OCI-LY1 (cell line): ENCODE measurements at regions not wholly inside any gene's neighbourhood (a gene's known extent, or its start where the extent isn't known, plus 50 kb on each side); places are given as distances from the start of the nearest gene placed in this dataset.

Experiments used
- H2AFZ ChIP-seq: fragments of 200-600 bp; sonication (generic), shearing (Covaris generic); 2 replicates; pipeline ENCODE4 v1.6.0; 2014; ENCODE audit warnings: antibody characterized with exemption, mild to moderate bottlenecking, low read length
- H3F3A ChIP-seq: fragments of 200-600 bp; sonication (generic), shearing (Covaris generic); 2 replicates; pipeline ENCODE4 v1.6.0; 2014; ENCODE audit warnings: mild to moderate bottlenecking, antibody characterized with exemption, low read length, moderate library complexity; ENCODE audit not compliant: insufficient read depth
- H3K27ac ChIP-seq: fragments of 200-600 bp; sonication (generic); 2 replicates; pipeline ENCODE4 v1.5.1; 2014; ENCODE audit warnings: low read length, mixed run types, mild to moderate bottlenecking, low read depth; ENCODE audit not compliant: poor library complexity, severe bottlenecking
- H3K27me3 ChIP-seq: fragments of 200-600 bp; sonication (generic); 2 replicates; pipeline ENCODE4 v1.6.0; 2014; ENCODE audit warnings: antibody characterized with exemption, mild to moderate bottlenecking, low read length, moderate library complexity; ENCODE audit not compliant: insufficient read depth
- H3K36me3 ChIP-seq: fragments of 200-600 bp; sonication (generic); 2 replicates; pipeline ENCODE4 v1.6.1; 2014; ENCODE audit warnings: mild to moderate bottlenecking, antibody characterized with exemption, low read length, moderate library complexity, mixed read lengths; ENCODE audit not compliant: insufficient read depth
- H3K4me1 ChIP-seq: fragments of 200-600 bp; sonication (generic); 2 replicates; pipeline ENCODE4 v1.5.1; 2014; ENCODE audit warnings: mild to moderate bottlenecking, low read length, moderate library complexity; ENCODE audit not compliant: insufficient read depth, severe bottlenecking
- H3K4me2 ChIP-seq: fragments of 200-600 bp; sonication (generic), shearing (Covaris generic); 2 replicates; pipeline ENCODE4 v1.6.1; 2014; ENCODE audit warnings: low read length
- H3K4me3 ChIP-seq: fragments of 200-600 bp; sonication (generic); 2 replicates; pipeline ENCODE4 v1.5.1; 2014; ENCODE audit warnings: low read length, low read depth, mild to moderate bottlenecking, mixed read lengths; ENCODE audit not compliant: poor library complexity, severe bottlenecking
- H3K79me2 ChIP-seq: fragments of 200-600 bp; shearing (Covaris generic); 2 replicates; pipeline ENCODE4 v1.6.1; 2016; ENCODE audit warnings: mixed run types, low read length, mixed read lengths; ENCODE audit not compliant: insufficient read depth
- H3K9ac ChIP-seq: fragments of 200-600 bp; sonication (generic), shearing (Covaris generic); 2 replicates; pipeline ENCODE4 v1.6.1; 2014; ENCODE audit warnings: mild to moderate bottlenecking, low read length, mixed read lengths
- H3K9me2 ChIP-seq: fragments of 200-600 bp; sonication (generic), shearing (Covaris generic); 2 replicates; pipeline ENCODE4 v1.6.1; 2014; ENCODE audit warnings: low read depth, mild to moderate bottlenecking, low read length, mixed read lengths
- H3K9me3 ChIP-seq: fragments of 200-600 bp; shearing (Covaris generic); 2 replicates; pipeline ENCODE4 v1.6.1; 2014; ENCODE audit warnings: low read length, mixed read lengths
- H4K20me1 ChIP-seq: fragments of 200-600 bp; sonication (generic), shearing (Covaris generic); 2 replicates; pipeline ENCODE4 v1.6.0; 2016; ENCODE audit warnings: mild to moderate bottlenecking, low read length; ENCODE audit not compliant: insufficient read depth
- EZH2 ChIP-seq: fragments of 200-600 bp; sonication (generic), shearing (Covaris generic); IDR thresholded peaks from 2 replicates; pipeline ENCODE4 v1.8.0; 2017; ENCODE audit warnings: borderline replicate concordance, mixed run types, mild to moderate bottlenecking, antibody characterized with exemption, low read length, moderate library complexity, mixed read lengths
- TF ChIP-seq, protein P1 (sequence below): fragments of 200-600 bp; sonication (generic), shearing (Covaris generic); IDR thresholded peaks from 2 replicates; pipeline ENCODE4 v1.5.1; 2017; ENCODE audit warnings: mild to moderate bottlenecking, antibody characterized with exemption, low read length, moderate library complexity, mixed read lengths

DNA sequence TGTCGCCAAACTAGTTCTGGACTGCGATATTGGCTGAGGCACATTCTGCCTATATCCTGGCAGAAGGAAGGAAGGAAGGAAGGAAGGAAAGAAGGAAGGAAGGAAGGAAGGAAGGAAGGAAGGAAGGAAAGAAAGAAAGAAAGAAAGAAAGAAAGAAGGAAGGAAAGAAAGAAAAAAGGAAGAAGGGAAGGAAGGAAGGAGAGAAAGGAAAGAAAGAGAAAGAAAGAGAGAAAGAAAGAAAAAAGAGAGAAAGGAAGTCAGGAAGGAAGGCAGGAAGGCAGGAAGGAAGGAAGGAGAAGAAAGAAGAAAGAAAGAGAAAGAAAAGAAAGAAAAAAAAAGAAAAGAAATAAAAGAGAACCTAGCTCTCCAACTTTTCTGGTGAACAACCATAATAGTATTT is 587.1 kb downstream of the RBFOX1 start:
- Histone ChIP-seq H4K20me1 (no peaks in the 10 kb centered on the region), H3K4me1 (no peaks in the 10 kb centered on the region), H3K9ac (no peak overlapping the region), H3K27me3 (no peaks in the 10 kb centered on the region), H3K9me3 (no peaks in the 10 kb centered on the region), H3K27ac (no peak overlapping the region), H3K4me2 (no peak overlapping the region), H3K4me3 (no peak overlapping the region), H3F3A (no peaks in the 10 kb centered on the region), H3K9me2 (no peaks in the 10 kb centered on the region), H2AFZ (no peak overlapping the region), H3K79me2 (no peaks in the 10 kb centered on the region), H3K36me3 (no peaks in the 10 kb centered on the region)
- TF ChIP-seq, protein P1, sequence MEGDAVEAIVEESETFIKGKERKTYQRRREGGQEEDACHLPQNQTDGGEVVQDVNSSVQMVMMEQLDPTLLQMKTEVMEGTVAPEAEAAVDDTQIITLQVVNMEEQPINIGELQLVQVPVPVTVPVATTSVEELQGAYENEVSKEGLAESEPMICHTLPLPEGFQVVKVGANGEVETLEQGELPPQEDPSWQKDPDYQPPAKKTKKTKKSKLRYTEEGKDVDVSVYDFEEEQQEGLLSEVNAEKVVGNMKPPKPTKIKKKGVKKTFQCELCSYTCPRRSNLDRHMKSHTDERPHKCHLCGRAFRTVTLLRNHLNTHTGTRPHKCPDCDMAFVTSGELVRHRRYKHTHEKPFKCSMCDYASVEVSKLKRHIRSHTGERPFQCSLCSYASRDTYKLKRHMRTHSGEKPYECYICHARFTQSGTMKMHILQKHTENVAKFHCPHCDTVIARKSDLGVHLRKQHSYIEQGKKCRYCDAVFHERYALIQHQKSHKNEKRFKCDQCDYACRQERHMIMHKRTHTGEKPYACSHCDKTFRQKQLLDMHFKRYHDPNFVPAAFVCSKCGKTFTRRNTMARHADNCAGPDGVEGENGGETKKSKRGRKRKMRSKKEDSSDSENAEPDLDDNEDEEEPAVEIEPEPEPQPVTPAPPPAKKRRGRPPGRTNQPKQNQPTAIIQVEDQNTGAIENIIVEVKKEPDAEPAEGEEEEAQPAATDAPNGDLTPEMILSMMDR: no peak
- no peak for TF ChIP-seq EZH2

GRCh38 chr16:7914748-7915147 is 582.1 kb downstream of the RBFOX1 start:
- no peaks in the 10 kb centered on the region for H3K27me3 ChIP-seq
- no peaks in the 10 kb centered on the region for H3K9me3 ChIP-seq
- H3K4me3 ChIP-seq: no peak overlapping the region
- no peaks in the 10 kb centered on the region for H3K79me2 ChIP-seq
- no peaks in the 10 kb centered on the region for H4K20me1 ChIP-seq
- no peaks in the 10 kb centered on the region for H3K4me1 ChIP-seq
- H3K9me2 ChIP-seq: no peaks in the 10 kb centered on the region
- no peaks in the 10 kb centered on the region for H3F3A ChIP-seq
- H3K9ac ChIP-seq: no peak overlapping the region
- H2AFZ ChIP-seq: no peak overlapping the region
- no peaks in the 10 kb centered on the region for H3K36me3 ChIP-seq
- no peak overlapping the region for H3K27ac ChIP-seq
- H3K4me2 ChIP-seq: no peak overlapping the region
- no peak for TF ChIP-seq EZH2

- Histone ChIP-seq H3K9me2 (no peaks in the 10 kb centered on the region), H3K27me3 (no peaks in the 10 kb centered on the region), H3K79me2 (no peaks in the 10 kb centered on the region), H3K4me1 (no peaks in the 10 kb centered on the region), H2AFZ (no peak overlapping the region), H3K27ac (no peak overlapping the region), H4K20me1 (no peaks in the 10 kb centered on the region), H3K4me3 (no peak overlapping the region), H3F3A (no peaks in the 10 kb centered on the region), H3K9me3 (no peaks in the 10 kb centered on the region), H3K4me2 (no peak overlapping the region), H3K9ac (no peak overlapping the region), H3K36me3 (no peaks in the 10 kb centered on the region)
- TF ChIP-seq, protein P1: no peak
- TF ChIP-seq EZH2: no peak
Measured at GRCh38 chr16:7912132-7912531, 579.5 kb downstream of the RBFOX1 start.

- Histone ChIP-seq H3K9me2 (no peaks in the 10 kb centered on the region), H3K9ac (no peak overlapping the region), H2AFZ (no peak overlapping the region), H3K4me3 (no peak overlapping the region), H4K20me1 (no peaks in the 10 kb centered on the region), H3F3A (no peaks in the 10 kb centered on the region), H3K27me3 (no peaks in the 10 kb centered on the region), H3K36me3 (no peaks in the 10 kb centered on the region), H3K9me3 (no peaks in the 10 kb centered on the region), H3K4me2 (no peak overlapping the region), H3K4me1 (no peaks in the 10 kb centered on the region), H3K79me2 (no peaks in the 10 kb centered on the region), H3K27ac (no peak overlapping the region)
- TF ChIP-seq, protein P1: no peak
- TF ChIP-seq EZH2: no peak
Measured at GRCh38 chr16:7910116-7910515, 577.5 kb downstream of the RBFOX1 start.
